Osteoblast (primary cell): ENCODE measurements at regions not wholly inside any gene's neighbourhood (a gene's known extent, or its start where the extent isn't known, plus 50 kb on each side); places are given as distances from the start of the nearest gene placed in this dataset.

ENCODE experiments used
- DNase-seq: peaks from one replicate; pipeline ENCODE4 v3.0.0; 2011; ENCODE audit warnings: low spot score, mixed read lengths; ENCODE audit not compliant: insufficient read length; ENCODE audit errors: missing footprints
- H2AFZ ChIP-seq: 2 replicates; pipeline ENCODE4 v1.6.0; 2011; ENCODE audit warnings: mild to moderate bottlenecking, low read length
- H3K27ac ChIP-seq: 2 replicates; pipeline ENCODE4 v1.5.1; 2011; ENCODE audit warnings: mild to moderate bottlenecking, low read depth, low read length, moderate library complexity
- H3K27me3 ChIP-seq: 2 replicates; pipeline ENCODE4 v1.6.0; 2012; ENCODE audit warnings: mild to moderate bottlenecking, control low read depth, inconsistent platforms, low read length, moderate library complexity; ENCODE audit not compliant: insufficient read depth
- H3K36me3 ChIP-seq: 2 replicates; pipeline ENCODE4 v1.5.1; 2011; ENCODE audit warnings: mild to moderate bottlenecking, low read length, control low read depth, moderate library complexity; ENCODE audit not compliant: insufficient read depth
- H3K4me1 ChIP-seq: 2 replicates; pipeline ENCODE4 v1.5.1; 2011; ENCODE audit warnings: mild to moderate bottlenecking, low read length, control low read depth, moderate library complexity; ENCODE audit not compliant: insufficient read depth
- H3K4me2 ChIP-seq: 2 replicates; pipeline ENCODE4 v1.6.0; 2011; ENCODE audit warnings: mild to moderate bottlenecking, low read length; ENCODE audit not compliant: insufficient read depth
- H3K4me3 ChIP-seq: fragments of 200-600 bp; sonication (generic); 3 replicates; pipeline ENCODE4 v1.5.1; 2012; ENCODE audit warnings: mild to moderate bottlenecking, low read length, inconsistent platforms; ENCODE audit not compliant: insufficient read depth
- H3K79me2 ChIP-seq: 2 replicates; pipeline ENCODE4 v1.6.0; 2012; ENCODE audit warnings: mild to moderate bottlenecking, low read length, control low read depth, inconsistent platforms; ENCODE audit not compliant: insufficient read depth
- H3K9me3 ChIP-seq: 2 replicates; pipeline ENCODE4 v1.5.1; 2011; ENCODE audit warnings: low read depth, low read length, control low read depth
- H4K20me1 ChIP-seq: 2 replicates; pipeline ENCODE4 v1.6.0; 2012; ENCODE audit warnings: mild to moderate bottlenecking, low read length, control low read depth; ENCODE audit not compliant: insufficient read depth
- TF ChIP-seq, protein P1 (sequence below): IDR thresholded peaks from 2 replicates; pipeline ENCODE4 v1.5.1; 2011; ENCODE audit warnings: mild to moderate bottlenecking, low read depth, low read length, moderate library complexity; ENCODE audit errors: extremely low read depth

DNA sequence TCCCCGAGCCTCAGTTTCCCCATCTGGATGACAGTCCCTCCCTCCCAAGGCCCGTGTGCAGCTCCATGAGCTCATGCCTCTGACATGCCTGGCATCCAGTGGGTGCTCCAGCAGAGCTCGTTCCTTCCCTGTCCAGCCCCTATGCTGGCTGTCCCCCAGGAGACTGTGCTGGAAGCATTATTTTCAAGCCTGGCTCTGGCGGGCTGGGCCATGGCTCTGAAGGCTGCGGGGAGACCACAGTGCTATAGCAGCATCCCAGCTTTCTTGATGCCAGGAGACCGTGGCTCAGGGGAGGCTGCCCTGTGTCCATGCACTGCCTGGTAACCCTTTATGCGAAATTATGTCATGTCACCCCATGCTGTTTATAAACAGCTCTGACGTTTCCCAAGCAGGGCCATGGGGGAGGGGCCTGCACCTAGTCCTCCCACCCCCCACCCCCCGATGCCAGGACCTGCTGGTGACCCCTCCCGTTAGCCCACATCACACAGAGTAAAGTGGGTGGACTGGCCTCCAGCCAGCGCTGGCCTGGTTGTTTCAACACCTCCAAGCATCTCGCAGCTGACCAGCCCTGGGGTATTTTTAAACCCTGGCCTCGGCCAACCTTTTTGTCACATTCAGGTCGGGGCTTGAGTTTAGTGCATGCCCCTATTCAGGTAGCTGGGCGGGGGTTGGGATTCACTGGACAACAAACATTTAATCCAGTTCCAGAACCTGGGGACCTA is 105.9 kb upstream of the ZNF716 start:
- Histone ChIP-seq H3K4me3 (no peak overlapping the region), H3K27me3 (no peaks in the 10 kb centered on the region), H3K27ac (no peak overlapping the region), H3K4me1 (no peaks in the 10 kb centered on the region), H4K20me1 (no peaks in the 10 kb centered on the region), H3K9me3 (no peaks in the 10 kb centered on the region), H3K36me3 (no peaks in the 10 kb centered on the region), H2AFZ (no peak overlapping the region), H3K79me2 (no peaks in the 10 kb centered on the region), H3K4me2 (no peak overlapping the region)
- TF ChIP-seq, protein P1, sequence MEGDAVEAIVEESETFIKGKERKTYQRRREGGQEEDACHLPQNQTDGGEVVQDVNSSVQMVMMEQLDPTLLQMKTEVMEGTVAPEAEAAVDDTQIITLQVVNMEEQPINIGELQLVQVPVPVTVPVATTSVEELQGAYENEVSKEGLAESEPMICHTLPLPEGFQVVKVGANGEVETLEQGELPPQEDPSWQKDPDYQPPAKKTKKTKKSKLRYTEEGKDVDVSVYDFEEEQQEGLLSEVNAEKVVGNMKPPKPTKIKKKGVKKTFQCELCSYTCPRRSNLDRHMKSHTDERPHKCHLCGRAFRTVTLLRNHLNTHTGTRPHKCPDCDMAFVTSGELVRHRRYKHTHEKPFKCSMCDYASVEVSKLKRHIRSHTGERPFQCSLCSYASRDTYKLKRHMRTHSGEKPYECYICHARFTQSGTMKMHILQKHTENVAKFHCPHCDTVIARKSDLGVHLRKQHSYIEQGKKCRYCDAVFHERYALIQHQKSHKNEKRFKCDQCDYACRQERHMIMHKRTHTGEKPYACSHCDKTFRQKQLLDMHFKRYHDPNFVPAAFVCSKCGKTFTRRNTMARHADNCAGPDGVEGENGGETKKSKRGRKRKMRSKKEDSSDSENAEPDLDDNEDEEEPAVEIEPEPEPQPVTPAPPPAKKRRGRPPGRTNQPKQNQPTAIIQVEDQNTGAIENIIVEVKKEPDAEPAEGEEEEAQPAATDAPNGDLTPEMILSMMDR: no peak
- no peak for DNase-seq

DNA sequence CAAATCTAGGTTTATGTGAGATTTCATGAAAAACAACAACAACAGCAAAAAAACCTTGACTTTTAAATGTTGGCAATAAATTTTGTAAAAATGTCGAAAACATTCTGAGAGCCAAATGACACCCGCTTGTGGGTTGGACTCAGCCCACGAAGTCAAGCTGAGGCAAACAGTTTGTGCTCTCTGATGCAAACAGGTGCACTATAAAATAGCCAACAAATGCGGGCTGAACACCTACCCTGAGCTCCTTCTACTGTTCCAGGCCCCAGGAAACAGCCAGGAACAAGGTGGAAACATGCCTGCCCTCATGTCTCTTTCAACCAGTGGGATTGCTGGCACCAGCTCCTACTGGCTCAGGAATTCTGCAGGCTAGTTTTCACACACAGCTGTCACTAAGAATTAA is 105.0 kb upstream of the ZNF716 start:
- H3K36me3 ChIP-seq: no peaks in the 10 kb centered on the region
- H3K4me3 ChIP-seq: no peak overlapping the region
- TF ChIP-seq, protein P1: no peak
- H3K4me1 ChIP-seq: no peaks in the 10 kb centered on the region
- no peaks in the 10 kb centered on the region for H3K9me3 ChIP-seq
- DNase-seq: no peak
- H3K27me3 ChIP-seq: no peaks in the 10 kb centered on the region
- H2AFZ ChIP-seq: no peak overlapping the region
- no peaks in the 10 kb centered on the region for H4K20me1 ChIP-seq
- no peak overlapping the region for H3K4me2 ChIP-seq
- no peaks in the 10 kb centered on the region for H3K79me2 ChIP-seq
- H3K27ac ChIP-seq: no peak overlapping the region

DNA sequence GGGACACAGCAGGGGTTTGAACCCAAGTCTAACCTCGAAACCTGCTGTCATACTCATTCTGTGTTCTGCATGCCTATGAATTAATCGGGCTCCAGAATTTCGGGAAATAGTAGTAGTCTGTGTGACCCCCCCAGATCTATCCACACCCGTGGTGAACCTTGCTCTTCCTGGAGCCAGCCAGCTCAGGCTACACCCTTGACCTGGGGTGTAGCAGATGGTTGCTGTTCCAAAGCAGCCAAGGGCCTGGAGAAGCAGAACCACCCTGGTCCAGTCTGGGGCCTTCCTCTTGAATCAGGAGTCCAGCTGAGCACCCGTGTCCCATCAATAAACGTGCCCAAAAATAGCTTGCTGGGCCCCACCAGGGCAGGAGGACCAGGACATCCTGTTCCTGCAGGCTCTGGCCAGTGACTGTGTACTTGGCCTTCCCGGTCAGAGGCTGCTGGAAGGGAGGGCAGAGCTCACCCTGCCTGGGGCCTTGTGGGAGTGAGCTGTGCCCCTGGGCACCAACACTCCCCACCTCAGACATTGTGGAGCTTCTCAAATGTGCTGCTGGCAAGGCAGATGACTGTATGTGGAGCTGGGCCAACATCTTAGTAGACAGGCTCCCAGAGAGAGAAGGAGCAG is 101.2 kb upstream of the ZNF716 start:
- Histone ChIP-seq H3K4me2 (no peak overlapping the region), H4K20me1 (no peaks in the 10 kb centered on the region), H2AFZ (no peak overlapping the region), H3K9me3 (no peaks in the 10 kb centered on the region), H3K79me2 (no peaks in the 10 kb centered on the region), H3K36me3 (no peaks in the 10 kb centered on the region), H3K27me3 (no peaks in the 10 kb centered on the region), H3K27ac (no peak overlapping the region), H3K4me1 (no peaks in the 10 kb centered on the region), H3K4me3 (no peak overlapping the region)
- TF ChIP-seq, protein P1: no peak
- no peak for DNase-seq

DNA sequence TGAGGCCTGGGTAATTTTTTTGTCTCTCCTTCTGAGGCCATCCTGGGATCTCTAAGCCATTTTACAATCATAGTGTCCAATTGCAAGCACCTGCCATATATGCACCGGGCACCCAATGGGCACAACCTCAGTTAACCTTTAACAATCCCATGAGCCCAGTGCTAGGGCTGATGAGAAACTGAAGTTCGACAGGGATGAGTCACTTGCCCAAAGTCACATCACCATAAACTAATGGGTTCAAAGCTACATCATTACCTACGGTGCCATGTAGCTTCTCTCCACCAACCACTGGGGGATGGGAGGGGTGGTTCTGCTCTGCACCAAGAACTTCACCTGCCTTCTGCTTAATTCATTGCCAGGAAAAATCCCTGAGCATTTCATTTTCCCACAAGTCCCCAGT is 95.8 kb upstream of the ZNF716 start:
- no peaks in the 10 kb centered on the region for H3K9me3 ChIP-seq
- no peaks in the 10 kb centered on the region for H3K4me1 ChIP-seq
- TF ChIP-seq, protein P1: no peak
- no peaks in the 10 kb centered on the region for H3K79me2 ChIP-seq
- H4K20me1 ChIP-seq: no peaks in the 10 kb centered on the region
- no peak overlapping the region for H3K27ac ChIP-seq
- H2AFZ ChIP-seq: no peak overlapping the region
- no peak overlapping the region for H3K4me2 ChIP-seq
- H3K4me3 ChIP-seq: no peak overlapping the region
- H3K27me3 ChIP-seq: no peaks in the 10 kb centered on the region
- DNase-seq: no peak
- no peaks in the 10 kb centered on the region for H3K36me3 ChIP-seq
